HepG2 (cell line): ENCODE measurements at regions not wholly inside any gene's neighbourhood (a gene's known extent, or its start where the extent isn't known, plus 50 kb on each side); places are given as distances from the start of the nearest gene placed in this dataset.

ENCODE experiments used
- ATAC-seq: fragments of 200-7000 bp; cut with Tn5 transposase; 3 replicates; pipeline ENCODE4 v1.9.1; 2020; ENCODE audit warnings: mild to moderate bottlenecking, moderate library complexity
- BruUV-seq: library from RNA; stranded (reverse); fragments of 400-500 nt; replicated peaks from 2 replicates; lab custom pipeline; 2021; lab: Mats Ljungman, UMichigan
- CTCF ChIA-PET: fragments of 300-600 bp; formaldehyde crosslinking; extraction: SDS; loops from one replicate; lab custom pipeline; 2021; ENCODE audit warnings: low total read pairs, inconsistent platforms, low intra/inter-chr PET ratio; lab: Yijun Ruan, JAX
- POLR2A ChIA-PET: fragments of 350-600 bp; sonication (Branson Sonifier 250); formaldehyde crosslinking; loops from one replicate; lab custom pipeline; 2020; ENCODE audit warnings: antibody characterized with exemption, inconsistent platforms; lab: Yijun Ruan, JAX
- DNase-seq: peaks from one replicate; pipeline ENCODE4 v3.0.0-alpha.2; 2015; ENCODE audit warnings: low spot score
- FAIRE-seq: peaks from 3 replicates; lab custom pipeline; 2011; peaks lifted over from hg19 to GRCh38; lab: Jason Lieb, UNC
- H2AFZ ChIP-seq: one replicate; pipeline ENCODE4 v1.6.1; 2011; ENCODE audit warnings: low read length, inconsistent platforms
- H3K27ac ChIP-seq: fragments of 300-600 bp; 3 replicates; pipeline ENCODE4 v1.8.0; 2011; ENCODE audit warnings: mixed run types, mild to moderate bottlenecking, mixed read lengths, low read length, inconsistent platforms; ENCODE audit not compliant: insufficient read depth; ENCODE audit errors: extremely low read length
- H3K27me3 ChIP-seq, 2 experiments: fragments of 200-600 bp in 1 of 2; 2 replicates in 1 of 2; 3 replicates in 1 of 2; pipeline versions ENCODE4 v1.6.0 to v1.8.0; 2011; ENCODE audit warnings: low read length in 2 of 2, mild to moderate bottlenecking in 2 of 2, moderate library complexity in 2 of 2, inconsistent platforms in 1 of 2; ENCODE audit not compliant: insufficient read depth in 2 of 2, control insufficient read depth in 1 of 2
- H3K36me3 ChIP-seq, 2 experiments: fragments of 200-600 bp in 1 of 2; replicated peaks in 1 of 2; 2 replicates in 1 of 2; 3 replicates in 1 of 2; pipeline versions ENCODE4 v1.5.1 to v1.8.0; 2011; ENCODE audit warnings: low read length in 2 of 2, inconsistent platforms in 1 of 2; ENCODE audit not compliant: insufficient read depth in 2 of 2, control insufficient read depth in 1 of 2
- H3K4me1 ChIP-seq: 2 replicates; pipeline ENCODE4 v1.5.1; 2012; ENCODE audit warnings: low read length, inconsistent platforms; ENCODE audit not compliant: insufficient read depth
- H3K4me2 ChIP-seq: 2 replicates; pipeline ENCODE4 v1.6.0; 2011; ENCODE audit warnings: low read depth, low read length, inconsistent platforms
- H3K4me3 ChIP-seq, 3 experiments: fragments of 200-600 bp in 1 of 3; sonication (generic), shearing (Covaris generic) in 1 of 3; replicated peaks in 1 of 3; 2 replicates each; pipeline ENCODE4 v1.5.1; 2011 to 2016; ENCODE audit warnings: low read length in 3 of 3, inconsistent platforms in 2 of 3, low read depth in 2 of 3, mild to moderate bottlenecking in 2 of 3, control low read depth in 1 of 3, mixed read lengths in 1 of 3; ENCODE audit not compliant: insufficient read depth in 1 of 3
- H3K79me2 ChIP-seq: one replicate; pipeline ENCODE4 v1.6.1; 2011; ENCODE audit warnings: low read length, inconsistent platforms; ENCODE audit not compliant: insufficient read depth
- H3K9ac ChIP-seq: 2 replicates; pipeline ENCODE4 v1.6.0; 2011; ENCODE audit warnings: mild to moderate bottlenecking, low read depth, low read length, inconsistent platforms; ENCODE audit not compliant: insufficient read depth
- H3K9me3 ChIP-seq: 2 replicates; pipeline ENCODE4 v1.5.1; 2012; ENCODE audit warnings: mild to moderate bottlenecking, low read length
- H4K20me1 ChIP-seq: 2 replicates; pipeline ENCODE4 v1.6.0; 2011; ENCODE audit warnings: inconsistent platforms, mild to moderate bottlenecking, low read length, moderate library complexity; ENCODE audit not compliant: insufficient read depth
- AHR ChIP-seq: IDR thresholded peaks from 2 replicates; pipeline ENCODE4 v1.6.1; 2018; ENCODE audit warnings: missing genetic modification reagents, missing compliant biosample characterization
- CCAR2 ChIP-seq: fragments of 200-400 bp; formaldehyde crosslinking; optimal IDR thresholded peaks from 2 replicates; pipeline ENCODE3; 2018; ENCODE audit warnings: low read depth, mild to moderate bottlenecking, low read length, moderate library complexity
- DNMT1 ChIP-seq: sonication (generic); formaldehyde crosslinking; IDR thresholded peaks from 2 replicates; pipeline ENCODE4 v1.5.1; 2020; ENCODE audit warnings: mild to moderate bottlenecking, missing genetic modification reagents
- HES4 ChIP-seq: sonication (generic); formaldehyde crosslinking; IDR thresholded peaks from 2 replicates; pipeline ENCODE4 v1.9.0; 2021; ENCODE audit warnings: mild to moderate bottlenecking, missing genetic modification reagents, borderline replicate concordance
- LRRFIP1 ChIP-seq: sonication (generic); formaldehyde crosslinking; conservative IDR thresholded peaks from 2 replicates; pipeline ENCODE4 v1.4.0; 2020; ENCODE audit warnings: missing genetic modification reagents
- MEIS2 ChIP-seq: sonication (generic); formaldehyde crosslinking; IDR thresholded peaks from 2 replicates; pipeline ENCODE4 v1.9.0; 2021; ENCODE audit warnings: mild to moderate bottlenecking, missing genetic modification reagents
- NAIF1 ChIP-seq: sonication (generic); formaldehyde crosslinking; IDR thresholded peaks from 2 replicates; pipeline ENCODE4 v1.5.0; 2020; ENCODE audit warnings: mild to moderate bottlenecking, missing genetic modification reagents, borderline replicate concordance
- NFIB ChIP-seq: sonication (generic); formaldehyde crosslinking; IDR thresholded peaks from 2 replicates; pipeline ENCODE4 v1.9.0; 2021; ENCODE audit warnings: missing genetic modification reagents, mild to moderate bottlenecking, borderline replicate concordance
- PTBP1 ChIP-seq: fragments of 200-400 bp; formaldehyde crosslinking; IDR thresholded peaks from 2 replicates; pipeline ENCODE4 v1.6.1; 2018; ENCODE audit warnings: low read length, low read depth; ENCODE audit not compliant: poor library complexity, severe bottlenecking
- SOX13 ChIP-seq, 3 experiments: fragments of 450-650 bp in 1 of 3; sonication (generic) in 1 of 3; formaldehyde crosslinking in 1 of 3; IDR thresholded peaks in 2 of 3; conservative IDR thresholded peaks in 1 of 3; 2 replicates each; pipeline versions ENCODE4 v1.5.0 to v1.6.1; 2016 to 2020; ENCODE audit warnings: antibody characterized with exemption in 1 of 3, mild to moderate bottlenecking in 1 of 3, missing compliant biosample characterization in 1 of 3, missing genetic modification reagents in 1 of 3, moderate library complexity in 1 of 3
- STAG1 ChIP-seq: sonication (generic); formaldehyde crosslinking; IDR thresholded peaks from 2 replicates; pipeline ENCODE4 v1.4.0; 2020; ENCODE audit warnings: missing genetic modification reagents
- TAF15 ChIP-seq: fragments of 200-400 bp; formaldehyde crosslinking; IDR thresholded peaks from one replicate; pipeline ENCODE4 v1.6.1; 2018; ENCODE audit warnings: mild to moderate bottlenecking, low read depth, low read length; ENCODE audit not compliant: poor library complexity, severe bottlenecking
- ZHX2 ChIP-seq, 2 experiments: sonication (generic) in 1 of 2; formaldehyde crosslinking in 1 of 2; IDR thresholded peaks; 2 replicates each; pipeline versions ENCODE4 v1.6.1 to v1.9.0; 2014 to 2022; ENCODE audit warnings: antibody characterized with exemption in 1 of 2, borderline replicate concordance in 1 of 2, inconsistent platforms in 1 of 2, low read depth in 1 of 2, missing genetic modification reagents in 1 of 2
- ZMYM4 ChIP-seq: sonication (generic); formaldehyde crosslinking; IDR thresholded peaks from 2 replicates; pipeline ENCODE4 v1.8.1; 2023; ENCODE audit warnings: mild to moderate bottlenecking, missing genetic modification reagents
- ZNF598 ChIP-seq: sonication (generic); formaldehyde crosslinking; IDR thresholded peaks from 2 replicates; pipeline ENCODE4 v1.5.1; 2020; ENCODE audit warnings: mild to moderate bottlenecking, missing genetic modification reagents, borderline replicate concordance
- ZNF660 ChIP-seq: sonication (generic); formaldehyde crosslinking; IDR thresholded peaks from 2 replicates; pipeline ENCODE4 v1.5.1; 2020; ENCODE audit warnings: mild to moderate bottlenecking, low read depth, missing genetic modification reagents, borderline replicate concordance
- ZSCAN29 ChIP-seq: sonication (generic); formaldehyde crosslinking; conservative IDR thresholded peaks from 2 replicates; pipeline ENCODE4 v1.4.0; 2020; ENCODE audit warnings: mild to moderate bottlenecking, missing genetic modification reagents
- WGBS: methylation state at CpG from one replicate; pipeline ENCODE4 v1.1.6; 2017; ENCODE audit warnings: low lambda C conversion rate; 5-methylcytosine and 5-hydroxymethylcytosine counted together
- in situ Hi-C: cut with HindIII; loops from 2 replicates; pipeline ENCODE4 v1.10.0; 2017; ENCODE audit warnings: low pct_unique_long_range_greater_than_20kb; ENCODE audit not compliant: extremely low pct_ligation_motif_present
- intact Hi-C: fragments of 100-400 bp; cut with micrococcal nuclease; formaldehyde crosslinking; loops from one replicate; pipeline ENCODE4 v1.10.0; 2022; ENCODE audit not compliant: unreplicated experiment

- no peaks in the 10 kb centered on the region for H3K9me3 ChIP-seq
- ChIA-PET POLR2A (no interaction called here), CTCF (no interaction called here)
- no peak overlapping the region for H3K9ac ChIP-seq
- intact Hi-C loops = loop anchor here (10.0 kb wide), 1 partner anchor 606 kb away; no protein-coding TSS in a partner anchor
- TF ChIP-seq ZNF598 = no peak
- TF ChIP-seq ZHX2 (IDR thresholded peaks at IDR 0.05; ENCODE audit: low read depth) = no peak
- TF ChIP-seq ZHX2 (CRISPR knock-in tag; IDR thresholded peaks at IDR 0.05; ENCODE audit: borderline replicate concordance) = no peak
- no peak for TF ChIP-seq AHR (CRISPR knock-in tag)
- TF ChIP-seq LRRFIP1 (CRISPR knock-in tag) = no peak
- no peak for TF ChIP-seq PTBP1
- no peak for TF ChIP-seq CCAR2
- TF ChIP-seq TAF15 = no peak
- TF ChIP-seq DNMT1 (CRISPR knock-in tag) = no peak
- no peak for TF ChIP-seq NFIB (CRISPR knock-in tag)
- TF ChIP-seq ZMYM4 (CRISPR knock-in tag) = no peak
- TF ChIP-seq HES4 (CRISPR knock-in tag) = no peak
- no peak for TF ChIP-seq SOX13 (IDR thresholded peaks at IDR 0.05)
- no peak for TF ChIP-seq SOX13 (CRISPR knock-in tag; conservative IDR thresholded peaks at IDR 0.05 in 1 of 2, IDR thresholded peaks at IDR 0.05 in 1 of 2)
- no peak for TF ChIP-seq STAG1
- no peak for TF ChIP-seq ZSCAN29 (CRISPR knock-in tag)
- no peak for TF ChIP-seq ZNF660
- TF ChIP-seq MEIS2 (CRISPR knock-in tag) = no peak
- no peak for TF ChIP-seq NAIF1
- no peak overlapping the region for H3K4me3 ChIP-seq
- ATAC-seq (no peak), DNase-seq (no peak), FAIRE-seq (no peak)
- H3K36me3 ChIP-seq = no peaks in the 10 kb centered on the region
- 0% methylated on average over 3 of the region's 3 CpGs for WGBS
- H2AFZ ChIP-seq = no peak overlapping the region
- no peak overlapping the region for H3K27ac ChIP-seq
- H3K4me2 ChIP-seq = no peak overlapping the region
- no peaks in the 10 kb centered on the region for H3K79me2 ChIP-seq
- no TSS peak for BruUV-seq
- in situ Hi-C loops = no loop called here
- H3K4me1 ChIP-seq = no peaks in the 10 kb centered on the region
- no peaks in the 10 kb centered on the region for H3K27me3 ChIP-seq
- H4K20me1 ChIP-seq = no peaks in the 10 kb centered on the region
These were observed 227.9 kb upstream of the ANKRD50 start for GRCh38 chr4:124940387-124940786.
